ENCODE measurements at regions not wholly inside any gene's neighbourhood (a gene's known extent, or its start where the extent isn't known, plus 50 kb on each side); places are given as distances from the start of the nearest gene placed in this dataset.

DNA sequence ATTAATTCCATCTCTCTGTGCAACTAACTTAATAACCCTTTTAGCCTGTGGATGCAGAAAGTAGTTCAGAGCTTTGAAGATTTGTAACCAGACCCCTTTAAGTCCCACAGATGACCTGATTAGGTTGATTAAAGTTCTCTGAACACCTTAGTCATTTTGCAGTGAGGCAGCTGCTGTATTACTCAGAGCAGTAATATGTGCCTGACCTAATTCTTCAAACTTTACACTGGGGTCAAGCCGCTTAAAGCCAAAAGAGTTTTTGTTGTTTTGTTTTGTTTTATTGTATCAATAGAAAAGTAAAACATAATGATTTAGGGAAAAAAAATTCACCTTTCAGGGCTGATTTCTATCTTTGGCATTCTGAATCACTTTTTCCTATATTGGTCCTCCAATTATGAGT, 78.6 kb upstream of the PLEKHG7 start:
- Mint-ChIP-seq H3K27me3 (no peaks in the 10 kb centered on the region), H3K27ac (no peak overlapping the region), H3K4me1 (peaks cover 3% of the 10 kb centered on the region), H3K9me3 (peaks cover 2% of the 10 kb centered on the region), H3K4me3 (no peak overlapping the region), H3K36me3 (no peaks in the 10 kb centered on the region)
- no peak for DNase-seq (ENCODE audit: low spot score in 2 of 2)
- no peak for ATAC-seq (ENCODE audit: low read depth)

DNA sequence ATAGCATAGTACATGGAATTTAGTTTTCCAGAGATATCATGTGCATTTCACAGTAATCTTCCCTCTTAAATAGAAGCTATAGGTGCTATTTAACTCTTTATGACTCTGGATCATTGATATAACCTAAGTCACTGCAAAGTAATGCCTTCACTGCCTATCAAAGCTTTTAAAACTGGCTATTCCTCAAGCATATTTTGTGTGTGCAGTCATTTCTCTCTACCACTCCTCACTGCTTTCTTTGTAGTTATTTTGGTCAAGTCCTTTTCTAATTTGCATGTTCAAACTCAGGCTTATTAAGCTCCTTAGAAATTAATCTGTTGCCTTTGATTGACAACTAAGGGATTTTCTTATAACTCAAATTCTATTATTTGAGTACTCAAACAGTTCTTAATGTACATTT, 79.4 kb upstream of the PLEKHG7 start:
- DNase-seq (ENCODE audit: low spot score in 2 of 2) (no peak), ATAC-seq (ENCODE audit: low read depth) (no peak)
- no peak overlapping the region for H3K4me3 Mint-ChIP-seq
- H3K36me3 Mint-ChIP-seq, result no peaks in the 10 kb centered on the region
- H3K4me1 Mint-ChIP-seq, result peaks cover 3% of the 10 kb centered on the region
- H3K27ac Mint-ChIP-seq, result no peak overlapping the region
- peaks cover 2% of the 10 kb centered on the region for H3K9me3 Mint-ChIP-seq
- no peaks in the 10 kb centered on the region for H3K27me3 Mint-ChIP-seq

DNA sequence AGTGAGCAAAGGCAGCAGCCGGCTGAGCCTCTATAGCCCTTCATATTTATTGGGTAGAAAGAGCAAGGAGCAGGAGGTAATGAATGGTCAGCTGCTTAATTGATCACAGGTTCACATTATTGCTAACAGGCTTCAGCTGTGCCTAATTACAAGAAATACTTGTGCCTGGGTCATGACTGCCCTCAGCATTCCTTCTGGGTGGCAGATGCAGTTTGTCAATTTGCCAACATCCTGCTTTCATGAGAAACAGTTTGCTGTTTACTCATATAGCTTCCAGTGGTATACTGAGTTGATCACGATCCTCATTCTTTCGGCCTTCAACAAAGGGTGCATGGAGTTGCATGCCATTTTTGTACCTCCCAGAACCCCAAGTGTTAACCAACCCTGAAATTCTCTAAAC, 81.0 kb upstream of the PLEKHG7 start:
- Mint-ChIP-seq H3K4me1 (peaks cover 3% of the 10 kb centered on the region), H3K27ac (no peak overlapping the region), H3K36me3 (no peaks in the 10 kb centered on the region), H3K27me3 (no peaks in the 10 kb centered on the region), H3K9me3 (peaks cover 2% of the 10 kb centered on the region), H3K4me3 (no peak overlapping the region)
- no peak for DNase-seq (ENCODE audit: low spot score in 2 of 2)
- ATAC-seq (ENCODE audit: low read depth), result no peak

DNA sequence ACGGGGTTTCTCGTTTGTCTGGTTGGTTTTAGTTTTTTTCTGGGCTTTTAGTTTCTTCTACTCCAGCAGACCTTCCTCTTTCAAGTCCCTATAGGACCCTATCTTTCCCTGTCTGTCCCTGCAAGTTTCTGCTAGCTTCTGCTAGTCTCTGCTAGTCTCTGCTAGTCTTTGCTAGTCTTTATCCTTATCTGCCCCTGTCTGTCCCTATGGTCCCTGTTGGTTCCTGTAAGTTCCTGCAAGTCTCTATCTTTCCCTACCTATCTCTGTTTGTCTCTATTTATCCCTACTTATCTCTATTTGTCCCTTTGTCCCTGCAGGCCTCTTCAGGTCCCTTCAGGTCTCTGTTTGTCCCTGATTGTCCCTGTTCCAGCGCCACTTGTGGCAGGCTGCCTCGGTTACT, 81.5 kb upstream of the PLEKHG7 start:
- H3K4me1 Mint-ChIP-seq, result peaks cover 3% of the 10 kb centered on the region

GRCh38 chr12:92619730-92620684, 82.8 kb upstream of the PLEKHG7 start:
- H3K36me3 Mint-ChIP-seq, result no peaks in the 10 kb centered on the region
- ATAC-seq (ENCODE audit: low read depth), result no peak

More for the DNA sequence above, 81.5 kb upstream of the PLEKHG7 start:
- no peaks in the 10 kb centered on the region for H3K36me3 Mint-ChIP-seq
- no peak for ATAC-seq (ENCODE audit: low read depth)
- peaks cover 2% of the 10 kb centered on the region for H3K9me3 Mint-ChIP-seq
- no peak overlapping the region for H3K27ac Mint-ChIP-seq
- no peak overlapping the region for H3K4me3 Mint-ChIP-seq
- no peak for DNase-seq (ENCODE audit: low spot score in 2 of 2)
- no peaks in the 10 kb centered on the region for H3K27me3 Mint-ChIP-seq

DNA sequence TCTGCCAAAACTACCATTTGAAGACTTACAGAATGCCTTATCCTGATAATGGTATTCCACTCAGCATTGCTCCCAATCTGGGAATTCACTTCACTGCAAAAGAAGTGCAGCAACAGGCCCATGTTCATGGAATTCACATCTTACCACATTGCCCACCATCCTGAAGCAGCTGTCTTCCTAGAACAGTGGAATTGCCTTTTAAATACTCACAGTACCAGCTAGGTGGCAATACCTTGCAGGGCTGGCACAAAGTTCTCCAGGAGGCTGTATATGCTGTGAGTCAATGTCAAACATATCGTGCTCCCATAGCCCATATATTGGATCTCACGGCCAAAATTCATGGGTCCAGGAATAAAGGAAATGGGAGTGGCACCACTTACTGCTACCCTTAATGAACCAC, 83.8 kb upstream of the PLEKHG7 start:
- H3K27me3 Mint-ChIP-seq, result no peaks in the 10 kb centered on the region
- peaks cover 3% of the 10 kb centered on the region for H3K4me1 Mint-ChIP-seq
- H3K4me3 Mint-ChIP-seq, result no peak overlapping the region
- no peak overlapping the region for H3K27ac Mint-ChIP-seq
- no peaks in the 10 kb centered on the region for H3K36me3 Mint-ChIP-seq
- ATAC-seq (ENCODE audit: low read depth) (no peak), DNase-seq (ENCODE audit: low spot score in 2 of 2) (no peak)
- H3K9me3 Mint-ChIP-seq, result peaks cover 2% of the 10 kb centered on the region

More at GRCh38 chr12:92619730-92620684, 82.8 kb upstream of the PLEKHG7 start:
- Mint-ChIP-seq H3K9me3 (peaks cover 2% of the 10 kb centered on the region), H3K27me3 (no peaks in the 10 kb centered on the region), H3K4me3 (no peak overlapping the region), H3K4me1 (peaks cover 3% of the 10 kb centered on the region), H3K27ac (no peak overlapping the region)
- DNase-seq (ENCODE audit: low spot score in 2 of 2), result no peak

- no peak for ATAC-seq (ENCODE audit: low read depth)
- H3K36me3 Mint-ChIP-seq, result no peaks in the 10 kb centered on the region
- no peaks in the 10 kb centered on the region for H3K27me3 Mint-ChIP-seq
- no peak overlapping the region for H3K4me3 Mint-ChIP-seq
- no peak for DNase-seq (ENCODE audit: low spot score in 2 of 2)
- peaks cover 3% of the 10 kb centered on the region for H3K4me1 Mint-ChIP-seq
- no peak overlapping the region for H3K27ac Mint-ChIP-seq
- no peaks in the 10 kb centered on the region for H3K9me3 Mint-ChIP-seq
Measured at GRCh38 chr12:92615703-92616102, 87.1 kb upstream of the PLEKHG7 start.

- H3K27me3 Mint-ChIP-seq, result no peaks in the 10 kb centered on the region
- no peak overlapping the region for H3K4me3 Mint-ChIP-seq
- DNase-seq (ENCODE audit: low spot score in 2 of 2), result no peak
- no peaks in the 10 kb centered on the region for H3K36me3 Mint-ChIP-seq
- H3K9me3 Mint-ChIP-seq, result no peaks in the 10 kb centered on the region
- H3K4me1 Mint-ChIP-seq, result peaks cover 3% of the 10 kb centered on the region
- ATAC-seq (ENCODE audit: low read depth), result no peak
- H3K27ac Mint-ChIP-seq, result no peak overlapping the region
Measured at GRCh38 chr12:92615086-92615485, 87.7 kb upstream of the PLEKHG7 start.

GRCh38 chr12:92614502-92614901, 88.3 kb upstream of the PLEKHG7 start:
- H3K9me3 Mint-ChIP-seq, result no peaks in the 10 kb centered on the region
- DNase-seq (ENCODE audit: low spot score in 2 of 2) (no peak), ATAC-seq (ENCODE audit: low read depth) (no peak)
- H3K36me3 Mint-ChIP-seq, result no peaks in the 10 kb centered on the region
- H3K4me3 Mint-ChIP-seq, result no peak overlapping the region
- H3K27ac Mint-ChIP-seq, result no peak overlapping the region
- no peaks in the 10 kb centered on the region for H3K4me1 Mint-ChIP-seq
- H3K27me3 Mint-ChIP-seq, result no peaks in the 10 kb centered on the region

- H3K27me3 Mint-ChIP-seq, result no peaks in the 10 kb centered on the region
- H3K27ac Mint-ChIP-seq, result no peak overlapping the region
- H3K36me3 Mint-ChIP-seq, result no peaks in the 10 kb centered on the region
- no peak for DNase-seq (ENCODE audit: low spot score in 2 of 2)
- H3K9me3 Mint-ChIP-seq, result no peaks in the 10 kb centered on the region
- no peaks in the 10 kb centered on the region for H3K4me1 Mint-ChIP-seq
- ATAC-seq (ENCODE audit: low read depth), result no peak
- H3K4me3 Mint-ChIP-seq, result no peak overlapping the region
Measured at GRCh38 chr12:92614001-92614400, 88.8 kb upstream of the PLEKHG7 start.

- Mint-ChIP-seq H3K4me1 (peaks cover 8% of the 10 kb centered on the region), H3K27ac (no peak overlapping the region)
Measured at GRCh38 chr12:92612611-92613010, 90.2 kb upstream of the PLEKHG7 start.

DNA sequence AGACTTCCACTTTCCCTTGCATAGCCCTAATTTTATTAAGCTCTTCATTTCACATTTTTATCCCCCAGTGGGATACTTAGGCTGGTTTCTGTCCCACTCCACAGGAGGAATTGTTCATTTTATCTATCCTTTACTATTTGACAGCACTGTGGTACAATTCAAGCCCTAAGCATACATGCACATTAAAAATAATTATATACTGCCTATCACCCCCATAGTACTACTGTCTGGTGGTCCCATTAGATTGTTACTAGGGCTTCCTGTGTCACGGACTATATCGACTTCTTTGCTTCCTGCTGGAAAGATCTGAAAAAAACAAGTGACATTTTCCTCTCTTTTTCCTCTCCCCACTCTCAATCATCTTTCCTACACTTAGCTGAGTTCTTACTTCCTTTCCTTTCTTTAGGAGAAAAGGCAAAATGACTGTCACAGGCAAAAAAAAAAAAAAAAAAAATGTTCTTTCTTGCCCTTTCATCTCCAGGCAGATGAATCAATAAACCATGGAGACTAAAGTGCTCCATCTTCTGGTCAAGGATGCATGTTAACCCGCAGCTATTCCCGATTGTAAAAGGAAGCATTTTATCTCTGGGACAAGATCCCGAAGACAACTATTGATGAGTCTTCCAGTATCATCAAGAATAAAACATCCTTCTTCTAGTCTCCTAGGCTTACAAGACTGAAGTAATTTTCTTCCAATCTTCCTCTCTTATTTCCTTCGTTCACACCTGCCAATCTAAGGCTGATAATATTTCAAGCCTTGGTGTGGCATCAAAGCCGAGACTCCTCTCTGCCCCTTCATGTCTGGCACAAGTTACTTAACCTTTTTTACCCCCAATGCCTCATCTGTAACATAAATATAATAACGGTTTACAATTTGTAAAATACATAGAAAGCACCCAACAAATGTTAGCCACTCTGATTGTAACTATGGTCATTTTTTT, 94.4 kb upstream of the PLEKHG7 start:
- peaks cover 10% of the 10 kb centered on the region for H3K4me1 Mint-ChIP-seq
- no peak for ATAC-seq (ENCODE audit: low read depth)
- peak overlapping the region; percentile 43 for H3K4me3 Mint-ChIP-seq
- no peaks in the 10 kb centered on the region for H3K27me3 Mint-ChIP-seq
- H3K27ac Mint-ChIP-seq, result peak overlapping the region; percentile 15
- H3K36me3 Mint-ChIP-seq, result no peaks in the 10 kb centered on the region
- H3K9me3 Mint-ChIP-seq, result no peaks in the 10 kb centered on the region
- no peak for DNase-seq (ENCODE audit: low spot score in 2 of 2)

More at GRCh38 chr12:92612611-92613010, 90.2 kb upstream of the PLEKHG7 start:
- H3K4me3 Mint-ChIP-seq, result no peak overlapping the region
- DNase-seq (ENCODE audit: low spot score in 2 of 2), result no peak
- H3K9me3 Mint-ChIP-seq, result no peaks in the 10 kb centered on the region
- no peaks in the 10 kb centered on the region for H3K36me3 Mint-ChIP-seq
- ATAC-seq (ENCODE audit: low read depth), result no peak
- no peaks in the 10 kb centered on the region for H3K27me3 Mint-ChIP-seq

- Mint-ChIP-seq H3K9me3 (peaks cover 2% of the 10 kb centered on the region), H3K4me1 (peaks cover 10% of the 10 kb centered on the region), H3K27me3 (no peaks in the 10 kb centered on the region), H3K27ac (no peak overlapping the region), H3K4me3 (no peak overlapping the region), H3K36me3 (no peaks in the 10 kb centered on the region)
- DNase-seq (ENCODE audit: low spot score in 2 of 2), result no peak
- no peak for ATAC-seq (ENCODE audit: low read depth)
Measured at GRCh38 chr12:92606956-92607355, 95.8 kb upstream of the PLEKHG7 start.

GRCh38 chr12:92605621-92606170, 97.1 kb upstream of the PLEKHG7 start:
- no peaks in the 10 kb centered on the region for H3K27me3 Mint-ChIP-seq
- H3K4me1 Mint-ChIP-seq, result peaks cover 20% of the 10 kb centered on the region
- peaks cover 6% of the 10 kb centered on the region for H3K9me3 Mint-ChIP-seq
- H3K36me3 Mint-ChIP-seq, result peaks cover 3% of the 10 kb centered on the region
- DNase-seq (ENCODE audit: low spot score in 2 of 2), result no peak
- H3K27ac Mint-ChIP-seq, result no peak overlapping the region
- no peak for ATAC-seq (ENCODE audit: low read depth)
- no peak overlapping the region for H3K4me3 Mint-ChIP-seq
